H1 (cell line): ENCODE measurements at regions not wholly inside any gene's neighbourhood (a gene's known extent, or its start where the extent isn't known, plus 50 kb on each side); places are given as distances from the start of the nearest gene placed in this dataset.

Experiments
- CTCF ChIA-PET: fragments of 300-600 bp; sonication (Branson Sonifier 250); formaldehyde crosslinking; loops from one replicate; lab custom pipeline; 2021; ENCODE audit not compliant: partially characterized antibody; lab: Charles Lee
- POLR2A ChIA-PET: fragments of 300-600 bp; sonication (Branson Sonifier 250); formaldehyde crosslinking; loops from one replicate; lab custom pipeline; 2021; ENCODE audit warnings: inconsistent platforms; ENCODE audit not compliant: partially characterized antibody; lab: Charles Lee
- DNase-seq, 2 experiments: peaks; one replicate each; pipeline versions ENCODE4 v3.0.0 to v3.0.0-alpha.2; 2010 to 2022; ENCODE audit warnings: low spot score in 2 of 2, low read depth in 1 of 2, mixed read lengths in 1 of 2
- FAIRE-seq: peaks from 2 replicates; lab custom pipeline; 2011; peaks lifted over from hg19 to GRCh38; lab: Jason Lieb, UNC
- H2AFZ ChIP-seq: 2 replicates; pipeline ENCODE4 v1.8.1; 2012; ENCODE audit warnings: low read length, inconsistent platforms
- H2AK5ac ChIP-seq: 2 replicates; pipeline ENCODE4 v1.6.1; 2013; ENCODE audit warnings: low read depth, low read length
- H2BK120ac ChIP-seq: replicated peaks from 2 replicates; pipeline ENCODE3; 2013; ENCODE audit warnings: low read depth, low read length, inconsistent platforms
- H2BK12ac ChIP-seq: 2 replicates; pipeline ENCODE4 v1.6.1; 2013; ENCODE audit warnings: low read depth, low read length
- H2BK15ac ChIP-seq: 2 replicates; pipeline ENCODE4 v1.6.1; 2013; ENCODE audit warnings: low read length
- H2BK20ac ChIP-seq: 2 replicates; pipeline ENCODE4 v1.6.1; 2013; ENCODE audit warnings: low read length
- H2BK5ac ChIP-seq: 2 replicates; pipeline ENCODE4 v1.6.1; 2013; ENCODE audit warnings: low read depth, low read length
- H3K14ac ChIP-seq: 2 replicates; pipeline ENCODE4 v1.6.1; 2013; ENCODE audit warnings: inconsistent platforms; ENCODE audit not compliant: insufficient read length
- H3K18ac ChIP-seq: 2 replicates; pipeline ENCODE4 v1.6.1; 2013; ENCODE audit warnings: low read length; ENCODE audit errors: extremely low read depth
- H3K23ac ChIP-seq: 2 replicates; pipeline ENCODE4 v1.6.1; 2013; ENCODE audit warnings: inconsistent platforms; ENCODE audit not compliant: insufficient read length
- H3K23me2 ChIP-seq: 2 replicates; pipeline ENCODE4 v1.6.1; 2013; ENCODE audit warnings: low read depth, low read length
- H3K27ac ChIP-seq: 2 replicates; pipeline ENCODE4 v1.6.1; 2011; ENCODE audit warnings: low read depth, low read length, inconsistent platforms
- H3K27me3 ChIP-seq, 4 experiments: replicated peaks in 1 of 4; 1 replicate in 1 of 4; 2 replicates in 3 of 4; pipeline versions ENCODE4 v1.6.1 to v1.8.1; 2011 to 2013; ENCODE audit warnings: low read length in 3 of 4, mild to moderate bottlenecking in 3 of 4, inconsistent platforms in 2 of 4, mixed read lengths in 2 of 4, moderate library complexity in 1 of 4; ENCODE audit not compliant: control insufficient read depth in 3 of 4, insufficient read depth in 3 of 4; ENCODE audit errors: extremely low read depth in 1 of 4
- H3K36me3 ChIP-seq, 4 experiments: 2 replicates each; pipeline versions ENCODE4 v1.6.1 to v1.8.1; 2011 to 2013; ENCODE audit warnings: mild to moderate bottlenecking in 4 of 4, low read length in 3 of 4, moderate library complexity in 2 of 4, control low read depth in 1 of 4, inconsistent platforms in 1 of 4; ENCODE audit not compliant: insufficient read depth in 4 of 4, control insufficient read depth in 2 of 4
- H3K4ac ChIP-seq: replicated peaks from 2 replicates; pipeline ENCODE3; 2013; ENCODE audit warnings: low read length, low read depth, mixed read lengths, inconsistent platforms; ENCODE audit not compliant: insufficient read length
- H3K4me1 ChIP-seq, 4 experiments: replicated peaks in 1 of 4; 1 replicate in 1 of 4; 2 replicates in 3 of 4; pipeline versions ENCODE4 v1.6.1 to v1.8.1; 2011 to 2013; ENCODE audit warnings: low read length in 3 of 4, inconsistent platforms in 2 of 4, mixed read lengths in 1 of 4; ENCODE audit not compliant: insufficient read depth in 4 of 4, control insufficient read depth in 3 of 4
- H3K4me2 ChIP-seq, 2 experiments: 2 replicates each; pipeline versions ENCODE4 v1.6.1 to v1.8.1; 2011 to 2013; ENCODE audit warnings: low read depth in 2 of 2, low read length in 2 of 2, control low read depth in 1 of 2, inconsistent platforms in 1 of 2, mild to moderate bottlenecking in 1 of 2; ENCODE audit not compliant: insufficient read depth in 1 of 2
- H3K4me3 ChIP-seq, 4 experiments: fragments of 200-600, 300-600 bp in 1 of 4; sonication (generic), shearing (Covaris generic), sonication (Bioruptor Twin) in 1 of 4; 2 replicates each; pipeline versions ENCODE4 v1.5.1 to v1.8.1; 2011 to 2016; ENCODE audit warnings: low read length in 4 of 4, low read depth in 3 of 4, control low read depth in 2 of 4, inconsistent platforms in 2 of 4, mild to moderate bottlenecking in 2 of 4, mixed read lengths in 1 of 4, moderate library complexity in 1 of 4; ENCODE audit not compliant: insufficient read depth in 2 of 4; ENCODE audit errors: extremely low read depth in 1 of 4
- H3K56ac ChIP-seq: replicated peaks from 2 replicates; pipeline ENCODE3; 2013; ENCODE audit warnings: low read depth, mild to moderate bottlenecking, mixed read lengths, low read length, inconsistent platforms; ENCODE audit not compliant: insufficient read length
- H3K79me1 ChIP-seq: 2 replicates; pipeline ENCODE4 v1.6.1; 2013; ENCODE audit warnings: low read depth, low read length, control low read depth
- H3K79me2 ChIP-seq, 2 experiments: 2 replicates each; pipeline versions ENCODE4 v1.6.1 to v1.8.1; 2012 to 2013; ENCODE audit warnings: low read length in 2 of 2, mild to moderate bottlenecking in 2 of 2, inconsistent platforms in 1 of 2; ENCODE audit not compliant: insufficient read depth in 2 of 2, control insufficient read depth in 1 of 2
- H3K9ac ChIP-seq, 4 experiments: replicated peaks in 1 of 4; 1 replicate in 1 of 4; 2 replicates in 3 of 4; pipeline versions ENCODE4 v1.6.1 to v1.8.1; 2011 to 2013; ENCODE audit warnings: low read depth in 3 of 4, low read length in 3 of 4, control low read depth in 2 of 4, mild to moderate bottlenecking in 2 of 4, moderate library complexity in 2 of 4, inconsistent platforms in 1 of 4; ENCODE audit errors: extremely low read depth in 1 of 4
- H3K9me3 ChIP-seq, 2 experiments: 2 replicates each; pipeline versions ENCODE4 v1.6.1 to v1.8.1; 2012 to 2013; ENCODE audit warnings: mild to moderate bottlenecking in 2 of 2, moderate library complexity in 2 of 2, control low read depth in 1 of 2, inconsistent platforms in 1 of 2, low read depth in 1 of 2, low read length in 1 of 2, mixed read lengths in 1 of 2; ENCODE audit not compliant: insufficient read depth in 2 of 2
- H4K20me1 ChIP-seq, 2 experiments: replicated peaks in 1 of 2; 2 replicates each; pipeline versions ENCODE3 to v1.8.1; 2011 to 2013; ENCODE audit warnings: inconsistent platforms in 2 of 2, low read length in 2 of 2, mild to moderate bottlenecking in 1 of 2; ENCODE audit not compliant: insufficient read depth in 2 of 2, control insufficient read depth in 1 of 2
- H4K5ac ChIP-seq: 2 replicates; pipeline ENCODE4 v1.6.1; 2013; ENCODE audit warnings: low read length, low read depth, mixed read lengths, inconsistent platforms; ENCODE audit not compliant: insufficient read length
- H4K8ac ChIP-seq: 2 replicates; pipeline ENCODE4 v1.8.0; 2013; ENCODE audit warnings: mild to moderate bottlenecking, moderate library complexity, low read length, inconsistent platforms; ENCODE audit not compliant: insufficient read depth; ENCODE audit errors: extremely low read depth
- H4K91ac ChIP-seq: replicated peaks from 2 replicates; pipeline ENCODE3; 2013; ENCODE audit warnings: low read length, mixed read lengths, inconsistent platforms; ENCODE audit not compliant: insufficient read length
- BCL11A ChIP-seq, 2 experiments: IDR thresholded peaks; one replicate each; pipeline ENCODE4 v1.6.1; 2011; ENCODE audit warnings: low read depth in 2 of 2, low read length in 2 of 2, mild to moderate bottlenecking in 2 of 2
- HDAC2 ChIP-seq, 2 experiments: fragments of 300-600 bp in 1 of 2; sonication (generic) in 1 of 2; IDR thresholded peaks; 2 replicates each; pipeline ENCODE4 v1.6.1; 2011 to 2012; ENCODE audit warnings: low read depth in 2 of 2, low read length in 2 of 2, mild to moderate bottlenecking in 2 of 2, moderate library complexity in 2 of 2, borderline replicate concordance in 1 of 2, inconsistent platforms in 1 of 2
- KDM4A ChIP-seq: IDR thresholded peaks from one replicate; pipeline ENCODE4 v1.7.1; 2012; ENCODE audit warnings: low read depth, mild to moderate bottlenecking, moderate library complexity, low read length, inconsistent platforms; ENCODE audit not compliant: severe bottlenecking
- MAFK ChIP-seq: IDR thresholded peaks from 2 replicates; pipeline ENCODE4 v1.6.1; 2012; ENCODE audit warnings: low read depth, mild to moderate bottlenecking, improper control_type of control experiment, low read length
- SIX5 ChIP-seq: IDR thresholded peaks from 2 replicates; pipeline ENCODE4 v1.6.1; 2011; ENCODE audit warnings: mild to moderate bottlenecking, low read depth, low read length
- SRF ChIP-seq: IDR thresholded peaks from 2 replicates; pipeline ENCODE4 v1.6.1; 2011; ENCODE audit warnings: mild to moderate bottlenecking, low read depth, low read length, moderate library complexity
- WGBS, 2 experiments: shearing (Covaris generic) in 1 of 2; methylation state at CpG; one replicate each; pipeline versions ENCODE4 v1.1.6 to v1.1.7; 2013 to 2015; ENCODE audit warnings: low lambda C conversion rate in 2 of 2, mixed read lengths in 2 of 2, inconsistent platforms in 1 of 2, low coverage in 1 of 2, missing lambda C conversion rate in 1 of 2; ENCODE audit not compliant: insufficient replicate concordance in 2 of 2, insufficient coverage in 1 of 2, insufficient read length in 1 of 2; ENCODE audit errors: extremely low coverage in 1 of 2, missing lambda C conversion rate in 1 of 2; 5-methylcytosine and 5-hydroxymethylcytosine counted together

DNA sequence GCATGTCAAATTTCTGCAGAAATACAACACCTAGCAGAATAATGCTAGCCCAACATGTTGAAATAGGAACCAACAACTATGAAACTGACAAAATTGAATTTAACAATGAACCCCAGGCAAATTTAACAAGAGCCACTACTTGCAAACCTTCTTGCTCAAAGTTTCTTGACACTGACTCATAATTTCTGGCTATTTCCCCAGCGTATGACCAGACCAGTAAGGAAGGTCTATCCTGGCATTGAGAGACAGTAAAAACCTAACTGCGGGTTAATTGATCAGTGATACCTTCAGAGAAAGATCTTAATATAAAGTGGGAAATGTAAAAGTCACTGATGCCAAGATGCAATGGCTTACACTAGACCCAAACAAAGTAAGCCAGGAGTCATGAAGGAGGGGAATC lies 510.1 kb downstream of the ARL4A start:
- no peak overlapping the region for H3K56ac ChIP-seq
- FAIRE-seq (no peak), DNase-seq (no peak)
- no peak overlapping the region for H2BK20ac ChIP-seq
- H2AFZ ChIP-seq = no peak overlapping the region
- no peaks in the 10 kb centered on the region for H3K79me1 ChIP-seq
- no peak overlapping the region for H3K14ac ChIP-seq
- TF ChIP-seq MAFK (no peak), HDAC2 (IDR thresholded peaks at IDR 0.05; ENCODE audit: borderline replicate concordance in 1 of 2, low read depth in 2 of 2, low read length in 2 of 2) (no peak), SRF (no peak), KDM4A (no peak), BCL11A (IDR thresholded peaks at IDR 0.05; ENCODE audit: low read depth in 2 of 2, low read length in 2 of 2) (no peak), SIX5 (no peak)
- no peak overlapping the region for H3K4ac ChIP-seq
- no peak overlapping the region for H3K4me3 ChIP-seq
- H3K4me2 ChIP-seq = no peak overlapping the region
- H3K9ac ChIP-seq = no peak overlapping the region
- no peak overlapping the region for H2AK5ac ChIP-seq
- WGBS, 2 experiments = 73% methylated on average over 2 of the region's 2 CpGs; no CpG with 5 or more reads in 1 of the 2 experiments
- no peaks in the 10 kb centered on the region for H3K36me3 ChIP-seq
- H4K8ac ChIP-seq = no peak overlapping the region
- ChIA-PET POLR2A (no interaction called here), CTCF (no interaction called here)
- H3K23me2 ChIP-seq = no peaks in the 10 kb centered on the region
- H3K27me3 ChIP-seq = no peaks in the 10 kb centered on the region
- no peak overlapping the region for H3K18ac ChIP-seq
- no peaks in the 10 kb centered on the region for H3K4me1 ChIP-seq
- no peak overlapping the region for H4K91ac ChIP-seq
- no peak overlapping the region for H2BK120ac ChIP-seq
- no peak overlapping the region for H3K27ac ChIP-seq
- no peak overlapping the region for H3K23ac ChIP-seq
- H3K9me3 ChIP-seq = no peaks in the 10 kb centered on the region
- H2BK5ac ChIP-seq = no peak overlapping the region
- H2BK15ac ChIP-seq = no peak overlapping the region
- no peak overlapping the region for H4K5ac ChIP-seq
- H4K20me1 ChIP-seq = no peaks in the 10 kb centered on the region
- no peak overlapping the region for H2BK12ac ChIP-seq
- H3K79me2 ChIP-seq = no peaks in the 10 kb centered on the region
